ENCODE measurements at regions not wholly inside any gene's neighbourhood (a gene's known extent, or its start where the extent isn't known, plus 50 kb on each side); places are given as distances from the start of the nearest gene placed in this dataset.

DNA sequence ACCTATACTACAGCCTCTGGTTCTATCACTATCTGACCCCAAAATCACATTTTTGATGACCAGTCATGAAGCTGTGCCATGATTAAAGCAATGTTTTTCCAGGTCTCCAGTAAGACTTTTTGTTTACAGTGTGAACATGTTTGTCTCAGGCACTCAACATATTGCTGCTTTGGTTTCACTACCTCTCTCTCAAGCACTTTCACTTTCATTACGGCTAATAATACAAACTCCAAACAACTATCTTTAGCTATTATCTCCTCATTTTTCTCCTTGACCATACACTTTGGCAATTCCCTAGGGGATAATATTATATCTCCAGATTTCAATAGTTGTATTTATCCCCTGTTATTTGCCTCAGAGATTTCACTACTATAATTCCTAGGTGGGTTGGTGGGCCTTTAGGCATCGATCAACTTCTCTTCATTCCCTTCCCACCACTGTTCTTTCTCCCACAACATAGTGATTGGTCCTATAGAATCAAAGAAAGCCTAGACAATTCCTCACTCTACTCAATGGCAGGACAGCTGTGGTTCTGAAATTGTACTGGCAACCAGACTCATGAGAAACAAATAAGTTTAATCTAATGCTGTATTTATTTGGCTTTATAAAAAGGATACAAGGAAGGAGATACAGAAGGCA, 261.4 kb upstream of the ZWINT start:
- intact Hi-C loops (cut with DNase I) = no loop called here
- Histone ChIP-seq H3K36me3 (no peaks in the 10 kb centered on the region), H3K27ac (no peak overlapping the region), H3K9me3 (no peaks in the 10 kb centered on the region), H3K27me3 (no peaks in the 10 kb centered on the region), H3K4me1 (no peaks in the 10 kb centered on the region), H3K4me3 (peak overlapping the region in 1 of 2 donors; percentile 21)
- TF ChIP-seq, protein P1, sequence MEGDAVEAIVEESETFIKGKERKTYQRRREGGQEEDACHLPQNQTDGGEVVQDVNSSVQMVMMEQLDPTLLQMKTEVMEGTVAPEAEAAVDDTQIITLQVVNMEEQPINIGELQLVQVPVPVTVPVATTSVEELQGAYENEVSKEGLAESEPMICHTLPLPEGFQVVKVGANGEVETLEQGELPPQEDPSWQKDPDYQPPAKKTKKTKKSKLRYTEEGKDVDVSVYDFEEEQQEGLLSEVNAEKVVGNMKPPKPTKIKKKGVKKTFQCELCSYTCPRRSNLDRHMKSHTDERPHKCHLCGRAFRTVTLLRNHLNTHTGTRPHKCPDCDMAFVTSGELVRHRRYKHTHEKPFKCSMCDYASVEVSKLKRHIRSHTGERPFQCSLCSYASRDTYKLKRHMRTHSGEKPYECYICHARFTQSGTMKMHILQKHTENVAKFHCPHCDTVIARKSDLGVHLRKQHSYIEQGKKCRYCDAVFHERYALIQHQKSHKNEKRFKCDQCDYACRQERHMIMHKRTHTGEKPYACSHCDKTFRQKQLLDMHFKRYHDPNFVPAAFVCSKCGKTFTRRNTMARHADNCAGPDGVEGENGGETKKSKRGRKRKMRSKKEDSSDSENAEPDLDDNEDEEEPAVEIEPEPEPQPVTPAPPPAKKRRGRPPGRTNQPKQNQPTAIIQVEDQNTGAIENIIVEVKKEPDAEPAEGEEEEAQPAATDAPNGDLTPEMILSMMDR (IDR thresholded peaks at IDR 0.05) = no peak
- DNase-seq (ENCODE audit: low spot score in 2 of 2) = no peak

DNA sequence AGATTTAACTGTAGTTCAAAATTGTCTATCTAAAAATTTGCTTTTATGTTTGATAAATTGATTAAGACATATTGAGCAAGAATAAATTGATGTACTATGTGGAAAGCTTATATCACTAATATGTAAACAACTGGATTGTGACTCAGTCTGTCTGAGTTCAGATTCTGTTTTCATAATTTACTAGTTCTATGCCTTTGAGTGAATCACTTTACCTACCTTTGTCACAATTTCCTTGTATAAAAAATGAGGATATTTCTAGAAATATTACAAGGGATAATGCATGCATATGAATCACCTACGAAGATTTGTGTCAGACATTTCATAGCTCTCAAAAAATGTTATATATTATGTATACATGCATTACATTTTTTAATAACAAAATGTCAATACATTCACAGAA, 245.1 kb upstream of the ZWINT start:
- Histone ChIP-seq H3K4me1 (no peaks in the 10 kb centered on the region), H3K9me3 (no peaks in the 10 kb centered on the region), H3K4me3 (no peak overlapping the region), H3K36me3 (no peaks in the 10 kb centered on the region), H3K27ac (no peak overlapping the region), H3K27me3 (no peaks in the 10 kb centered on the region)
- intact Hi-C loops (cut with DNase I) = no loop called here
- TF ChIP-seq, protein P1 (IDR thresholded peaks at IDR 0.05) = no peak
- DNase-seq (ENCODE audit: low spot score in 2 of 2) = no peak

DNA sequence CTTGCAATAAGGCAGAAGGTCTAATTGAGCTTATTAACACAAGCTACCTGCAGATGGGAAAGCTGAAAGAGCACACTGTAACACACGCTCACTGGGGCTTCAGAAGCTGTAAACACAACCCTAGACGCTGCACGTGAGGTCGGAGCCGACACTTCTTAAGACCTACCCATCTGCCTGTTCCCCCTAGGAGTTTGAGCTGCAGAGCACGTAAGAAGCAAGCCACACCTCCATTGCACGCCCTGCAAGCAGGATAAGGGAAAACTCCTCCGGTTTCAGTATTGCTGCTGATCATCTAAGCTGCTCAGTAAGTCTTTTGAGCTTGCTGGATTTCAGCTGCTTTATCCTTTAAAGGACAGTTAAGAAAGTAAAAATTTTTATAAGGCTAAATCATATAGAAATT, 244.0 kb upstream of the ZWINT start:
- Histone ChIP-seq H3K9me3 (no peaks in the 10 kb centered on the region), H3K36me3 (no peaks in the 10 kb centered on the region), H3K27me3 (no peaks in the 10 kb centered on the region), H3K4me3 (no peak overlapping the region), H3K4me1 (no peaks in the 10 kb centered on the region), H3K27ac (no peak overlapping the region)
- TF ChIP-seq, protein P1 (IDR thresholded peaks at IDR 0.05) = no peak
- intact Hi-C loops (cut with DNase I) = no loop called here
- no peak for DNase-seq (ENCODE audit: low spot score in 2 of 2)

DNA sequence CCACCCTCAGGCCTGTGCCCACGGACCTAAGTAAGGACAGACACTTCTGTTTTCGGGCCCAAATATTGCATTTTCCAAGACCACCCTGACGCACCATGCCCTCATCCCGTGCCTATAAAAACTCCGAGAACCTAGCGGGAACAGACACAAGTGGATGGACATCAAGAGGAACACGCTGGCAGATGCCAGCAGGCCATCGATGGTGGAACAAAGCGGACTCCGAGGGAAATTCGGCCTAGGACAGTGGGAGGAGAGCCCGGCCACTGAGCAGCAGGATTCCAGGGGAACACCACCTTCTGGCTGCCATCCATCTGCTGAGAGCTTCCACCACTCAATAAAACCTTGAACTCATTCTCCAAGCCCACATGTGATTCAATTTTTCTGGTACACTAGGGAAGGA, 243.6 kb upstream of the ZWINT start:
- Histone ChIP-seq H3K9me3 (no peaks in the 10 kb centered on the region), H3K4me3 (no peak overlapping the region), H3K27me3 (no peaks in the 10 kb centered on the region), H3K27ac (no peak overlapping the region), H3K36me3 (no peaks in the 10 kb centered on the region), H3K4me1 (no peaks in the 10 kb centered on the region)
- TF ChIP-seq, protein P1 (IDR thresholded peaks at IDR 0.05) = no peak
- DNase-seq (ENCODE audit: low spot score in 2 of 2) = no peak
- intact Hi-C loops (cut with DNase I) = no loop called here

DNA sequence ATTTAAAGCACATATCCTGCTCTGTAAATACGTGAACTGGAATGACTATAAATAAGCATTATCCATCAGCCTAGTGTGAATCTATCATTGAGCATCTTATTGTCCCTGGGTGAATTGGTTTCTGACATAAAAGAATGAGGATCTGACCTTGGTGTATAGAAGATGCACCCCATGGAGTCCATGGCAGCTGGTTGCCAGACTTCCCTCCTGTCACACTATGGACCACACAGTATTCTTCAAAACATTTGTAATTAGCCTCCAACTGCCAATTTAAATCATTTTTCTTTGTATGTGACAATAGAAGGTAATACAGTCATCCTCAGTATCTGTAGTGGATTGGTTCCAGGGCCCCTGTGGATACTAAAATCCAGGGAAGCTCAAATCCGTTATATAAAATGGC, 238.1 kb upstream of the ZWINT start:
- Histone ChIP-seq H3K27ac (no peak overlapping the region), H3K9me3 (no peaks in the 10 kb centered on the region), H3K27me3 (no peaks in the 10 kb centered on the region), H3K4me3 (no peak overlapping the region), H3K36me3 (no peaks in the 10 kb centered on the region), H3K4me1 (no peaks in the 10 kb centered on the region)
- TF ChIP-seq, protein P1 (IDR thresholded peaks at IDR 0.05) = no peak
- no peak for DNase-seq (ENCODE audit: low spot score in 2 of 2)
- intact Hi-C loops (cut with DNase I) = no loop called here

DNA sequence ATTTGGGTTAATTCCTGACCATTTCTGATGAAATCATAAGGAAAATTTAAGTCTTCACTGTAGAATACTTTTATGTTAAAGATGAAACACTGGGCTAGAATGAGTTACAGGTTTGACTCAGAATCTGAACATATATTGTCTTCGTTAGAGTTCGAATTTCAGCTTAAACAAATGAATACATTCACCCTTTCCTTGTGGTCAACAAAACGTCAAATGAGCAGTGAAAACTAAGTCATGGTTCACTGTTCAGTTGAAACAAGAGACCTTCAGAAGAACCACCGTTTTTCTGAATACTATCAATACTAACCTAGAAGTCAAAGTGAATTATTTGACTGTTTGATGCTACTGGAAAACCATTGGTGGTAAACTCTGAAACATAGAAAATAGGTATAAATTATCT, 235.2 kb upstream of the ZWINT start:
- H3K9me3 ChIP-seq = no peaks in the 10 kb centered on the region
- intact Hi-C loops (cut with DNase I) = no loop called here
- H3K4me1 ChIP-seq = no peaks in the 10 kb centered on the region
- H3K4me3 ChIP-seq = no peak overlapping the region
- H3K27ac ChIP-seq = no peak overlapping the region
- no peaks in the 10 kb centered on the region for H3K27me3 ChIP-seq
- H3K36me3 ChIP-seq = no peaks in the 10 kb centered on the region
- TF ChIP-seq, protein P1 (IDR thresholded peaks at IDR 0.05) = no peak
- no peak for DNase-seq (ENCODE audit: low spot score in 2 of 2)
